ENCODE measurements at regions not wholly inside any gene's neighbourhood (a gene's known extent, or its start where the extent isn't known, plus 50 kb on each side); places are given as distances from the start of the nearest gene placed in this dataset.

GRCh38 chr4:7141151-7141834 is 51.0 kb upstream of the SORCS2 start:
- H3K79me2 ChIP-seq (ENCODE audit: low read length), result no peaks in the 10 kb centered on the region
- H3K9me3 ChIP-seq (replicated peaks; ENCODE audit: insufficient read depth, low read length), result no peaks in the 10 kb centered on the region
- no peaks in the 10 kb centered on the region for H3F3A ChIP-seq (ENCODE audit: insufficient read depth, low read length)
- H3K4me3 ChIP-seq (ENCODE audit: low read length), result no peak overlapping the region
- no peak overlapping the region for H3K27ac ChIP-seq (ENCODE audit: low read length)
- TF ChIP-seq EZH2 (optimal IDR thresholded peaks at IDR 0.05; ENCODE audit: low read depth, low read length), result no peak
- TF ChIP-seq, protein P1, sequence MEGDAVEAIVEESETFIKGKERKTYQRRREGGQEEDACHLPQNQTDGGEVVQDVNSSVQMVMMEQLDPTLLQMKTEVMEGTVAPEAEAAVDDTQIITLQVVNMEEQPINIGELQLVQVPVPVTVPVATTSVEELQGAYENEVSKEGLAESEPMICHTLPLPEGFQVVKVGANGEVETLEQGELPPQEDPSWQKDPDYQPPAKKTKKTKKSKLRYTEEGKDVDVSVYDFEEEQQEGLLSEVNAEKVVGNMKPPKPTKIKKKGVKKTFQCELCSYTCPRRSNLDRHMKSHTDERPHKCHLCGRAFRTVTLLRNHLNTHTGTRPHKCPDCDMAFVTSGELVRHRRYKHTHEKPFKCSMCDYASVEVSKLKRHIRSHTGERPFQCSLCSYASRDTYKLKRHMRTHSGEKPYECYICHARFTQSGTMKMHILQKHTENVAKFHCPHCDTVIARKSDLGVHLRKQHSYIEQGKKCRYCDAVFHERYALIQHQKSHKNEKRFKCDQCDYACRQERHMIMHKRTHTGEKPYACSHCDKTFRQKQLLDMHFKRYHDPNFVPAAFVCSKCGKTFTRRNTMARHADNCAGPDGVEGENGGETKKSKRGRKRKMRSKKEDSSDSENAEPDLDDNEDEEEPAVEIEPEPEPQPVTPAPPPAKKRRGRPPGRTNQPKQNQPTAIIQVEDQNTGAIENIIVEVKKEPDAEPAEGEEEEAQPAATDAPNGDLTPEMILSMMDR (IDR thresholded peaks at IDR 0.05; ENCODE audit: low read length), result no peak
- TF ChIP-seq EZH2phosphoT487 (IDR thresholded peaks at IDR 0.05; ENCODE audit: low read length), result no peak
- no peak overlapping the region for H3K9ac ChIP-seq (ENCODE audit: low read length)
- no peaks in the 10 kb centered on the region for H3K9me2 ChIP-seq (replicated peaks; ENCODE audit: insufficient read depth, low read length)
- H3K36me3 ChIP-seq (replicated peaks; ENCODE audit: insufficient read depth, low read length), result no peaks in the 10 kb centered on the region
- H4K20me1 ChIP-seq (ENCODE audit: insufficient read depth, low read length), result no peaks in the 10 kb centered on the region
- H3K4me2 ChIP-seq (ENCODE audit: low read depth, low read length), result no peak overlapping the region
- peaks cover 95% of the 10 kb centered on the region for H3K27me3 ChIP-seq (replicated peaks; ENCODE audit: insufficient read depth, low read length)
- no peak overlapping the region for H2AFZ ChIP-seq (ENCODE audit: low read length)
- no peak for DNase-seq
- H3K4me1 ChIP-seq (ENCODE audit: low read length), result no peaks in the 10 kb centered on the region

- TF ChIP-seq, protein P1 (IDR thresholded peaks at IDR 0.05; ENCODE audit: low read length), result no peak
- TF ChIP-seq EZH2phosphoT487 (IDR thresholded peaks at IDR 0.05; ENCODE audit: low read length) (no peak), EZH2 (optimal IDR thresholded peaks at IDR 0.05; ENCODE audit: low read depth, low read length) (no peak)
Measured at GRCh38 chr4:7140692-7141069, 51.7 kb upstream of the SORCS2 start.

DNA sequence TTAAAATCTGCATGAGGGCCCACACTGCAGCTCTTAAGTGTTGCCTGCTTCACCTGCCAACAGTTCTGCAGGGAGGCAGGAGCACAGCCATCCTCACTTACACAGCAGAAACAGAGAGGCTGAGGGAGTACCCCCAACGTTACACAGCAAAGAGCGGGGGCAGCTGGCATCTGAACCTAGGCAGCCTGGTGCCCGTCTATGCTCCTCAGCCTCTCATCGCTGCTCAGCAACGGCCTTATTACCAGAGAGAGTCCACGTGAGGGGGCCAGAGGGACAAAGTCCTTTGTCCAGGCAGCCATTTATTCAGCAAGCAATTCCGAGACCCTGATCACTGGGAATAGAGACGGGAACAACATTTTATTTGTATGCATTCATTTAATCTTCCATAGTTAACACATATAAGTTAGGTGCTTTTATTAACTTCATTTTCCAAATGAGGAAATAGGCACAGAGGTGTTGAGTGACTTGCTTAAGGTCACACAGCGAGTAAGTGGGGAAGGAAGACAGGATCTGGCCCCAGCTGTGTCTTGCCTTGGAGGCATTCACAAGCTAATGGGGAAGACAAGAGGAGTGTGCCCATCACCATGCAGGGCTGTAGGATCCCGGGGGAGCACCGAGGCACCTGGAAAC is 52.2 kb upstream of the SORCS2 start:
- peaks cover 95% of the 10 kb centered on the region for H3K27me3 ChIP-seq (replicated peaks; ENCODE audit: insufficient read depth, low read length)
- TF ChIP-seq EZH2phosphoT487 (IDR thresholded peaks at IDR 0.05; ENCODE audit: low read length) (no peak), EZH2 (optimal IDR thresholded peaks at IDR 0.05; ENCODE audit: low read depth, low read length) (no peak)

More at GRCh38 chr4:7140692-7141069, 51.7 kb upstream of the SORCS2 start:
- Histone ChIP-seq H3K9me2 (replicated peaks; ENCODE audit: insufficient read depth, low read length) (no peaks in the 10 kb centered on the region), H3K79me2 (ENCODE audit: low read length) (no peaks in the 10 kb centered on the region), H3K36me3 (replicated peaks; ENCODE audit: insufficient read depth, low read length) (no peaks in the 10 kb centered on the region), H4K20me1 (ENCODE audit: insufficient read depth, low read length) (no peaks in the 10 kb centered on the region), H3K4me3 (ENCODE audit: low read length) (no peak overlapping the region), H3K4me2 (ENCODE audit: low read depth, low read length) (no peak overlapping the region), H3K9ac (ENCODE audit: low read length) (no peak overlapping the region), H3K27ac (ENCODE audit: low read length) (no peak overlapping the region), H3K27me3 (replicated peaks; ENCODE audit: insufficient read depth, low read length) (peaks cover 95% of the 10 kb centered on the region), H3K4me1 (ENCODE audit: low read length) (no peaks in the 10 kb centered on the region), H3F3A (ENCODE audit: insufficient read depth, low read length) (no peaks in the 10 kb centered on the region), H2AFZ (ENCODE audit: low read length) (no peak overlapping the region), H3K9me3 (replicated peaks; ENCODE audit: insufficient read depth, low read length) (no peaks in the 10 kb centered on the region)
- DNase-seq, result no peak

More for the DNA sequence above, 52.2 kb upstream of the SORCS2 start:
- no peaks in the 10 kb centered on the region for H3K4me1 ChIP-seq (ENCODE audit: low read length)
- H3F3A ChIP-seq (ENCODE audit: insufficient read depth, low read length), result no peaks in the 10 kb centered on the region
- no peak overlapping the region for H3K4me2 ChIP-seq (ENCODE audit: low read depth, low read length)
- no peaks in the 10 kb centered on the region for H3K9me3 ChIP-seq (replicated peaks; ENCODE audit: insufficient read depth, low read length)
- H3K4me3 ChIP-seq (ENCODE audit: low read length), result no peak overlapping the region
- no peak overlapping the region for H2AFZ ChIP-seq (ENCODE audit: low read length)
- no peaks in the 10 kb centered on the region for H3K36me3 ChIP-seq (replicated peaks; ENCODE audit: insufficient read depth, low read length)
- H3K27ac ChIP-seq (ENCODE audit: low read length), result no peak overlapping the region
- no peak overlapping the region for H3K9ac ChIP-seq (ENCODE audit: low read length)
- no peaks in the 10 kb centered on the region for H3K9me2 ChIP-seq (replicated peaks; ENCODE audit: insufficient read depth, low read length)
- no peaks in the 10 kb centered on the region for H4K20me1 ChIP-seq (ENCODE audit: insufficient read depth, low read length)
- no peak for DNase-seq
- H3K79me2 ChIP-seq (ENCODE audit: low read length), result no peaks in the 10 kb centered on the region
